HL-60/S4 treated with retinoic acid at 250 ng/mL for 4 days and 3 days (cell line): ENCODE measurements at regions not wholly inside any gene's neighbourhood (a gene's known extent, or its start where the extent isn't known, plus 50 kb on each side); places are given as distances from the start of the nearest gene placed in this dataset.

ENCODE experiments used
- in situ Hi-C: fragments of 300-500 bp; cut with MboI; formaldehyde crosslinking; loops from 2 replicates; pipeline ENCODE4 v1.7.0; 2022; ENCODE audit warnings: low sequenced_read_pairs

DNA sequence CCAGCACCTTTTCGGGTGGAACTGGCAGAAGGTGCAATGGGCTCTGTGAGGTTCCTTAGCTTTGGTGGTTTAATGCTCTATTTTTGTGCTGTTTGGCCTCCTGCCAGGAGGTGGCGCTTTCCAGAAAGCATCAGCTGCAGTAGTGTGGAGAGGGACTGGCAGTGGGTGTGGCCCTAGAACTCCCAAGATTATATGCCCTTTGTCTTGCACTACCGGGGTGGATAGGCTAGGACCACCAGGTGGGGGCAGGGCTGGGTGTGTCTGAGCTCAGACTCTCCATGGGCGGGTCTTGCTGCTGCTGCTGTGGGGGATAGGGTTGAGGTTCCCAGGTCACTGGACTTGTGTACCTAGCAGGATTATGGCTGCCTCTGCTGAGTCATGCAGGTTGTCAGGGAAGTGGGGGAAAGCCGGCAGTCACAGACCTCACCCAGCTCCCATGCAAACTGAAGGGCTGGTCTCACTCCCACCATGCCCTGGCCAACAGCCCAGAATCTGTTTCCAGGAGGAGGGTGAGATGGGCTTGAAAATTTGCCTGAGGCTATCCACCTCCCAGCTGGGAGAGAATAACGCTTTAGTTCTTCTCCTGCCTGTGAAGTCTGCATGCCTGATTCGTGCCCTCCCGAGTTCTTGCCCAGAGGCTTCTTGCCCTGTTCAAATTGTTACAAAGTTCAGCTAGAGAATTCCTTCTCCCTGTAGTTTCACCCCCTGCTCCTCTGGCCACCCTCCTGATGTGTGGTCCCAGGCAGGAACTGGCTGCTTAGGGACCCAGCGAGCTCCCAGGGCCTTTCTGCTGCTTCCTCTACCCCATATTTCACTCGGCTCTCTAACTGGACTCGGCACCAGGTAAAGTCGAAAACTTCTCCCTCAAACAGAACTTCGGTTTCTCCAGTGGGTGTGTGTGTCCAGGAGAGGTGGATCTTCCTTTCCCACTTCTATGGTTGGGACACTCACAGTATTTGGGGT, 76.5 kb upstream of the BTG3 start:
- in situ Hi-C loops = loop anchor here (25.0 kb wide), 1 partner anchor 223 kb away; no protein-coding TSS in a partner anchor

DNA sequence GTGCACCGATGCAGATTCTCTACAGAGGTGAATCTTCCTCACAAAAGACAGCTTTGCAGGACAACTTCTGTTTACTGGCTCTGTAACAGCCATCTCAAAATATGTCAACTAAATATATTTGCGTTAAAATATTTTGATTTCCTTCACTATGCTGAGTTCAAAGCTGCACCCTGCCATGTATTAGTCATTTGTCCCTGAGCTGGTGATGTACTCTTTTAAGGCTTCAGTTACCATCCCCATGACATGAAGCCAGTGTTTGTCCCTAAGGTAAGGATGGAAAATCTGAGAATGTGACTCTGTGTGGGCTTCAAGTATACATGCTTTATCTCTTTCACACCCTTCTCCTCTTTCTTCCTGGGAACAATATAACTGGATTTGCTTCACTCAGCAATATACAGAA, 70.2 kb upstream of the BTG3 start:
- in situ Hi-C loops = loop anchor here (25.0 kb wide), 1 partner anchor 229 kb away; no protein-coding TSS in a partner anchor

DNA sequence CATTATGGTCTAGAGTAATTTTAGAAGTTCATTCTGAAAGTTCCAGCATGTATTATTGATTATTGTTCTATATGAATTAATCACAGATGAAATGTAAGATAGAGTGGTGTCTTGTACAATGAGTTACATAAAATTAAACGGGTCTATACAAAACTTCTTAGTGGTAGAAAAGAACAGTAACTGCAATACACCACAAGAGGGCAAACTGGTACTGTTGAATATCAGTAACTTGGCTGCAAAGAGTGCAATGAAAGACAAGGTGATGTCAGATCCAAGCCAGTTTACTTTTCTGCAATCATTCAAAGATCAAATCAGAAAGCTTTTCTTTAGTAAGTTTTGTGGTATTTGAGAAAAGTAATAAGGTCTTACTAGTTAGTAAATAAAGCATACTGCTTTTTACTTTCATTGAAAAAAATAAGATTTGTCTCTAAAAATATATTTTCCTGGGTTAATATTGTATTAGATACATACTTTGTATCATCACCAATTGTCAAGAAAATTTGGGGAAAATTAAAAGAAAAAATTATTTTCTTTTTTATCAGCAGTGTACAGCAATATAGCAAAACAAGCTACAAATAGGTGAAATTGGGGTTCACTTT, 66.4 kb upstream of the BTG3 start:
- in situ Hi-C loops = loop anchor here (25.0 kb wide), 1 partner anchor 233 kb away; no protein-coding TSS in a partner anchor

DNA sequence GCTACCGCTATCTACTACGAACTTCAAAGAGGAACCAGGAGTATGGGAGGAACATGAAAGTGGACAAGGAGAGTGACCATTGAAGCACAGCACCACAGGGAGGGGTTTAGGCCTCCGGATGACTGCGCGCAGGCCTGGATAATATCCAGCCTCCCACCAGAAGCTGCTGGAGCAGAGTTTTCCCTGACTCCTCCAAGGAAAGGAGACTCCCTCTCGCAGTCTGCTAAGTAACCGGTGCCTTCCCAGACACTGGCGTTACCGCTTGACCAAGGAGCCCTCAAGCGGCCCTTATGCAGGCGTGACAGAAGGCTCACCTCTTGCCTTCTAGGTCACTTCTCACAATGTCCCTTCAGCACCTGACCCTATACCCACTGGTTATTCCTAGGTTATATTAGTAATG, 64.2 kb upstream of the BTG3 start:
- in situ Hi-C loops = loop anchor here (25.0 kb wide), 1 partner anchor 235 kb away; no protein-coding TSS in a partner anchor

DNA sequence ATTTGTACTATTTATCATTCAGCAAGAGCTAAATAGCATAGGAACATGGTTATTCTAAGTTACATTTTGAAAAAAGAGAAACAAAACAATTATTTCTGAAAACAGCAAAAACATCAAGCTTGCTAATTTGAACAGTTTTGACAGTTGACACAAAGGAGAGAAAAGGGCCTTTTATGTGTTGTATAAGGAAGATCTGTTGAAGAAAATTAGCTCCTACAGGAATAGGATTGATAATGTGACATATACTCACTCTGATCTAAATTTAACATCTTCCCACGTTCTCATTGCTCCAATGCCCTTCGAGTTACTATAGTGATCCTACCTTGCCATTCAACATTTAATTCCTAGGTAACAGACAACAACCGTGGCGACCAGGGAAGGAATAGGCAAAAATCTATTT, 61.4 kb upstream of the BTG3 start:
- in situ Hi-C loops = no loop called here

DNA sequence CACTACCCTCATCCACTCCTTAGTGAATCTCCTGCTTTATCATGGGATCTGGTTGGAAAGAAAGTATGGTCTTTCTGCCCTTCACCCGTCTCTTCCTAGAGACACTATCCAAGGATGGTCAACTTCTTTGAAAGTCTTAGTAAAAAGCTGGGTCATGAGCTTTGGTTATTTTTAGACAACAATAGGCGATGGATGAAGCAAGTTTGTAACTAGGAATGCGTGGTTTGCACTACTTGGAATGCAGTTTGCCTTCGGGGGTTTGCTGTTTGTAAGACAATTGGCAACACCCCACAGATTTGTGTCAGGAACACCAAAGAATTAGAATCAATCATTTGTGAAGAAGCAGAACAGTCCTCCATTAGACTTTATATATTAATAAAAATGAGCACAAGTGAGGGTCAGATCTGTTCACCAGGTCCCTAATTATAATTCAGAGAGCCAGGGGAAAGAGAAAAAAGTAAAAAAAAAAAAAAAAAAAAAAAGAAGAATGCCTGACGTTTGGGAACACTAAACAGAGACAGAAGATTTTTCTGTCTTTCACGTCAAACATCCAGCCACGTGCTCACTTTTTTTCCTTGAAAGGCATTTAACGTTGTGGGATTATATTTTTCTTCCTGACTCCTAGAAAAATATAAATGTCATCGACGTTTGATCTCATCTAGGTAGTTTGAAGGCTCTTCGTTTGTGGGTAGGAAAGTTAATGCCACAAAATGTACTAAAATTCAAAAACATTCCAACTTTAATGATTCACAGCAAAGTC, 60.7 kb upstream of the BTG3 start:
- in situ Hi-C loops = no loop called here

DNA sequence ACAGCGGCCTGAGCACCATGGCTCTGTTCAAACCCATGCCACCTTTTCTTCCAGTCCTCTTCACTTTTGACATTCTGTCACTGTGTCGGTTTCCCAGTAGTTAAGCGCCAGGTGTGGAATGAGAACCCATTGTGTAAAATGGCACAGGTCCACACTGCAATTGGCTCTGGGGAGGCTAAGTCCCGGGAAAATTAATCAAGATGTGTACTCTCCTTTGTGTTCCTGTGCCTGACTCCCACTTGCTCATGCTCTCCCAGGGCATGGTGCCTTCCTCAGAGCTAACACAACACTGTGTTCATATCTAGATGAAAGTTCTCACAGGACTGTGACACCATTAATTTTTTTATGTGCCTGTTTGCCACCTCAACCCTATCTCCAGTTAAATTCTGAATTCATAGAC, 59.0 kb upstream of the BTG3 start:
- in situ Hi-C loops = no loop called here

DNA sequence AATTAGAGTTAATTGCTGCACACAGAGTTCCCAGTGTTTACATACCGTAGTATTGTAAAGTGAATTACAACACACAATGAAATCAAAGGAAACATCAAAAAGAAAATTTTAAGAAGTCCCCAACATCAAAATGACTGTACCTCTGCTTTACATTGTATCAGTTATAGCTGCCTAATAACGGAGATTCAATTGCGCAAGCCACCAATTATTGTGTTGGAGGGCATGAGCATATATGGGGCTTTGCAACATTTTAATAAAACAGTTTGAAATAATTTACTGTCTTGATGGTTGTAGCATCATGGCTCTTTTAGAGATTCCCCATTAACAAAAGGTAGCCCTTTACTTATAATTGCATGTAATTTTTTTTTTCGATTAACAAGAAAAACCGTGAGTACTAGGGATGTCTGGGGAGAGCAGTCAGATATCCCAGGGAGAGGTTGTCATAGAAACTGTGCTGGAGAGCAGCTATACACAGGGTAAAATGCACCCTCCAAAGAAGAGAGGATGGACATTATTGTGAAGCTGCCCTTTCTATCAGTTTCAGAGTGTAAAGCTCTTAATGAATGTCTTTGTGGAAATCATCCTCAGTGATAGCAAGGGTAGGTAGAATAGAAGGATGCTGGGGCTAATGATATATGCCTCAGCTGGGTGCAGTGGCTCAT, 55.9 kb upstream of the BTG3 start:
- in situ Hi-C loops = no loop called here

DNA sequence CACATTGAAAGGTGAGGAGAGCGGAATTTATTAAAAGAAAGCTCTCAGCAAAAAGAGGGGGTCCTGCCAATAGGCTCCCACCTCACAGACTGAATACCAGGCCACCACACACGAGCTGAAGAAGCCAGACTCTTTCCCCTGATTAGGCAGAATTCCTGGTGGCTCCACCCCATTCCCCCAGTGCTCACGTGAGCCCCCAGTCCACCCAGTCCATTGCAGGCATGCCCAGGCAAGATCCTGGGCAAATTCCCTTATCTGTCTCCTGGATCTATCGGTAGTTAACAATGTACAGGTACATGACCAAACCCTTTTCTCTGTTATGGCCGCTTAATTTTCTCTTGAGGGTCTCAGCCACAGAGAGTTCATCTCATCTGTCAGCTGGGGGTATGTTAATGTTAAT, 54.6 kb upstream of the BTG3 start:
- in situ Hi-C loops = no loop called here
